NCI-H2171 (cell line): ENCODE measurements at regions not wholly inside any gene's neighbourhood (a gene's known extent, or its start where the extent isn't known, plus 50 kb on each side); places are given as distances from the start of the nearest gene placed in this dataset.
A peak's percentile ranks its signal among the peaks of the same experiment; 100 is the strongest.

Experiments used
- DNase-seq: peaks from one replicate; lab custom pipeline; 2025; lab: John Stamatoyannopoulos, UW

DNA sequence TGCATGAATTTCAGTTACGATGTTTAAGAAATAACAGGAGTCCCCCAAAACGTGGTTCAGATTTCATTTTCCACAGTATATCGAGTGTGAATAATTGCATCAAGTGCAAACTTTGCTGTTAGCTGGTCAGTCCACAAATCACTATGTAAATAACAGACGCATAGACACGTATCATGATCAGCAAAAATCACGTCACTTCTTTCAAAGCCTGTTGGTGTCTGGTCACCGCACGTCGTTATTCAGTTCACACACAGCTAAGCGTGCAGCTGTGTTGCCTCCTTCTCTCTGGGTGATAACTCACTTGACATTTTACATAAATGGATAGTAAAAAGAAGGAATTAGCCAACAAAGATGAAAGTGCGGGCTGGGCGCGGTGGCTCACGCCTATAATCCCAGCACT, 126.8 kb upstream of the MED13L start:
- DNase-seq = no peak

DNA sequence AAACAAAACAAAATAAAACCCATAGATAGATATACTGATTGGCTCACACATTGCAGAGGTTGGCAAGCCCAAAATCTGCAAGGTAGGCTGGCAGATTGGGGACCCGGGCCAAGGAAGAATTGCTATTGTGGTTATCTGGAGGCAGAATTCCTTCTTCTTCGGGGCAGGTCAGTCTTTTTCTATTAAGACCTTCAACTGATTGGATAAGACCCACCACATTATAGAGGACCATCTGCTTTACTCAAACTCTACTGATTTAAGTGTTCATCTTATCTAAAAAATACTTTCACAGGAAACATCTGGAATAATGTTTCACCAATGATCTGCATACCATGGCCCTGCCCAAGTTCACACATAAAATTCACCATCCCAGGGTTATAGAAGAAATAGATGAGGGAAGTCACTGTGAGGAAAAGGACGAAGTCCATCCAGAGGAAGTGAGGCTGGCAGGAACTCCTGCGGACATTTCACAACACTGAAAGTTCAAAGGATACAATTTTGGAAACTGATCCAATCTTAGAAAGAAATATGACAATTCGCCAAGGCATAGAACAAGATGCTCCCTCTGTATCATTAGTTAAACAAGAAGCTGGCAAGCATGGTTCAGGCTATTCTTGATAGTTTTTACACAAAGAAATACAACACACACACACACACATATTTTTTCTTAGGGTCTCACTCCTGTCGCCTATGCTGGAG, 127.6 kb upstream of the MED13L start:
- DNase-seq = no peak

DNA sequence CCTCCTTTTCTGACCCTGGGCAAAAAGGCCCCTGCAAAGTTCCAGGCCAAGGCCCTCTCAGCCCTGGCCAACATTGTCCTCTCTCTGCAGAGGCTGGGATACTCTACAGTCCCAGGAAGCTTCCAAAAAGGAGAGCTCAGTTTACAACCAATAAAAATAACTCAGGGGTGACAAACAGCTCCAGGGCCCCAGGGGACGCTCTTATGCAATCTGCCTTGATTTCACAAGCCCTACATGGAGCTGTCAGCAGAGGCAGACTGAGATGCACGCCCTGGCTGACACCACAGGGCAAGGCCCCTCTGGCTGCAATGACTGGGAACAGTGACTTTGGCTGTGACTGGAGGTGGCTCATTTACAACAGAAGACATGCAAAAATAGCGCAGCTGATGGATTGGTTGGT, 129.0 kb upstream of the MED13L start:
- DNase-seq = peak; percentile 81

DNA sequence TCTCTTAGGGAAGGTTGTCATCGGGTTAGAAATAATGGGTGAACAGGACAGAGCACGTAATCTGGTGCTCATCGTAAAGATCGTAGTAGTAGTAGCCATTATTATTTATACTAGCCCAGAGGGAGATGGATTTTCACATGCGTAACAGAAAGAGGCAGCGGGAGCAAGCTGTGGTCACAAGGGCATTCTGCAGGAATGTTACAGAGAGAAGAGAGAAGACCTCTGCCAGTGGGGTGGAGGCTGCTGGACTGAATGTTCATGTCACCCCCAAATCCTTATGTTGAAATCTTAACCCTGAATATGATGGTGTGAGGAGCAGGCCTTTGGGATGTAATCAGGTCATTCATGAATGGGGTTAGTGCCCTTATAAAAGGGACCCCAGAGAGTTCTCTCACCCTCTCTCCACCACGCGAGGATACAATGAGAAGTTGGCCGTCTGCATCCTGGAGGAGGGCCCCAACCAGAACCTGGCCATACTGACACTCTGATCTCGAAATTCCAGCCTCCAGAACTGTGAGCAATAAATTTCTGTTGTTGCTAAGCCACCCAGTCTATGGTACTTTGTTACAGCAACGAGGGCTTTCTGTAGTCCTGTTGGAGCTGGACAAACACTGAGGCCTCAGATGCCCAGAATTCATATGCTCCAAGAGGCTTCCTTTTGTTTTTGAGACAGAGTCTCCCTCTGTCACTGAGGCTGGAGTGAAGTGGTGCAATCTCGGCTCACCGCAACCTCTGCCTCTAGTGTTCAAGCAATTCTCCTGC, 131.2 kb upstream of the MED13L start:
- no peak for DNase-seq

DNA sequence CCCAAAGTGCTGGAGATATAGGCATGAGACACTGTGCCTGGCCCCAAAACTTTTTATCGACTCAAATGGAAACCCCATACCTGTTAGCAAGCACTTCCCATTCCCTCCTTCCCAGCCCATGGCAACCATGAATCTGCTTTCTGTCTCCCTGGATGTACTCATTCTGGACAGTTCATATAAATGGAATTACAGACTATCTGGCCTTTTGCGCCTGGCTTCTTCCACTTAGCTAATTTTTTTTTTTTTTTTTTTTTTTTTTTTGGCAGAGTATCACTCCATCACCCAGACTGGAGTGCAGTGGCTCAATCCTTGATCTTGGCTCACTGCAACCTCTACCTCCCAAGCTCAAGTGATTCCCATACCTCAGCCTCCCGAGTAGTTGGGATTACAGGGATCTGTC, 134.5 kb upstream of the MED13L start:
- DNase-seq = no peak

DNA sequence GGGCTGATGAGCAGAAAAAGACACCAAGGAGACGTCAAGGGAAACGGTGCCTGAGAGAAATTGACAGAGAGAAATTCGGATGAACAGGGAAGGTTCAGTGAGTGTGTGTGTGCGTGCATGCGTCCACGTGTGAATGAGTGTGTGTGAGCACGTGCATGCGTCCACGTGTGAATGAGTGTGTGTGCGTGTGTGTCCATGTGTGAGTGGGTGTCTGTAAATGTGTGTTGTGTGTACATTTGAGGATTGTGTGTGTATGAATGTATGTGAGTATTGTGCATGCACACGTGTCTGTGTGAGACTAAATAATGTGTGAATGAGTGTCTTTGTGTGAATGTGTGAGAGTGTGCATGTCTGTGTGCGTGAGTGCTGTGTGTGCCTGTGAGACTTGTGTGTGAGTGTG, 137.4 kb upstream of the MED13L start:
- no peak for DNase-seq

DNA sequence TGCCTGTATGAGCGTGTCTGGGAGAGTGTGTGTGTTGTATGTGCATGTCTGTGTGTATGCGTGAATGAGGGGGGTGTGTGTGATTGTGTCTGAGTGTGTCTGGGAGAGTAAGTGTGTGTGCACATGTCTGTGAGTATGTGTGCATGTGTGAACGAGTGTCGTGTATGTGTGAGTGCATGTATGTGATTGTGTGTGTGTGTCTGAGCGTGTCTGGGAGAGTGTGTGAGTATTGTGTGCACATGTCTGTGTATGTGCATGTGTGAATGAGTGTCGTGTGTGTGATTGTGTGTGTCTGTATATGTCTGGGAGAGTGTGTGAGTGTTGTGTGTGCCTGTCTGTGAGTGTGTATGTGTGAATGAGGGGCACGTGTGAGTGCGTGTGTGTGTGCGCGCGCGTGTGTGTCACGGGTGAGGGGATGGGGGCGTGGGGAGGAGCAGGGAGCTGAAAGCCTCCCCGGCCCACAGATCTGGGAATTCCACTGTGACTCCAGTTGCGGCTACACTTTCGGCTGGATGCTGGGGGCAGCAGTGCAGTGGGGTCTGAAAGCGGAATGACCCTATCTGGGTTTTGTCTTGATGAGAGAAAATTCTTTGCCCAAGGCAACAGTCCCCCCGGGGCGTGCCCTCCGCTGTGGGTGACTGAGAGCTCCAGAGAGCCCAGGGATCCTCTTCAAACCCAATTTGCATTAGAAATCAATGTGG, 138.1 kb upstream of the MED13L start:
- no peak for DNase-seq

DNA sequence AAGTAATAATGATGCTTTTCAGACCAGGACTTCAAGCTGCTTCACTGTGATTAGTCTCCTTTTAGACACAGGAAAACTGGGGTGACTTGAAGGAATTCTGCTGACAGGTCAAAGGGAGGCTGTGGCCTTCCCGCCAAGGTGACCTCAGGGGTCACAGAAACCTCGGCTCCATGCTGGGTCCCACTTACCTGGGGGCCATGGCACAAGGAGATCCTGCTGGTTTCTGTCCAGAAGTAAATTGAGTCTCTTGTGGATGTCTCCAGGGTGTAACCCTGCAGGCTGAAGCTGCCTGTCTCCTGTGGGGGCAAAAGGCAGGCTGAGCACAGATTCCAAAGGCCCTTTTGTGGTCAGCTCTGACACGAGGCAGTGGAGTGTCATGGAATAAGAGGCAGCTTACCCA, 138.7 kb upstream of the MED13L start:
- no peak for DNase-seq

DNA sequence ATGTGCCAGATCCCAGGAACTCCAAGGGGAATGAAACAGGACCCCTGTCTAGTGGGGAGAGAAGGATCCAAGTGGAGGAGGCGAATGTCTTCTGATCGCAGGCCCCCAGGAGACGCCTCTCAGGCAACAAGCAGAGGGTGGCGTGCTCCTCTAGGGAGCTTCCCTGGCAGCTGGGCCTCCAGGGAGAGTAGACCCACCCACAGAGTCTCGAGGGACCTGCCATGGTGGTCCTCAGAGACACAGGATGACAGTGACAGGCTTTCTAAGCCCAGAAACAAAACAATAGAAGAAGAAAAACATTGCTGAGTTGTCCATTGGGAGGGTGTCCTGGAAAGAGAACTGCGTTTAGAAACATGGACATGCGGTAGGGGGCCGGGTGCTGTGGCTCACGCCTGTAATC, 140.6 kb upstream of the MAP1LC3B2 start:
- no peak for DNase-seq

DNA sequence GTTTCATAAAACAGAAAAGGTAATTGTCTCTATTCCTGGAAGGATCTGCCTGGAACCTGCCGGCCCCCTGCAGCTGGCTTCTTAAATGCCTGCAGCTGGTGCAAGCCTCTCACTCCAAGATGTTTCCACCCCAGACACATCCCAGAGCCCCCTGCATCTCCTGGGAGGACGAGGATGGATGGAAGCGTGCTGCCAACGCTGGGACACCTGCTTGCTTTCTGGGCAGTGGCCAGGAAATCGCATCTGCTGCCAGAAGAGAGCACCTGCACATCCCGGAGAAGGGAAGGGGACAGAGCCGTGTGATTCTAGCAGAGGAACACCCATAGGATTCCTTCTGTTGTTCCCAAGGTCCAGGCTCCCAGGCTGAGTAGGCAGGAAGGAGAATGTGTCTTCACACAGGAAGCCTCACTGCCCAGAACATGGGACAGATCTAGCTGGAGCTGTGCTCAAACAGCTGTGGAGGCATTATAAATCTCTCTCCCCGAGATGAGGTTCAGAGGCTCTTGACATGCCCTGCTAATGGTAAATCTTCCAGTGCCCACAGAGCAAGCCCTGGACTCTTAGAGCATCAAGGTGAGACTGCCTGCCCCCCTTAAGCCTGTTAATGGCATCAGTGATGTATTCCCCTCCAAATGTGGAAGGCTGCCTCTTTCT, 138.8 kb upstream of the MAP1LC3B2 start:
- DNase-seq = peak; percentile 81

DNA sequence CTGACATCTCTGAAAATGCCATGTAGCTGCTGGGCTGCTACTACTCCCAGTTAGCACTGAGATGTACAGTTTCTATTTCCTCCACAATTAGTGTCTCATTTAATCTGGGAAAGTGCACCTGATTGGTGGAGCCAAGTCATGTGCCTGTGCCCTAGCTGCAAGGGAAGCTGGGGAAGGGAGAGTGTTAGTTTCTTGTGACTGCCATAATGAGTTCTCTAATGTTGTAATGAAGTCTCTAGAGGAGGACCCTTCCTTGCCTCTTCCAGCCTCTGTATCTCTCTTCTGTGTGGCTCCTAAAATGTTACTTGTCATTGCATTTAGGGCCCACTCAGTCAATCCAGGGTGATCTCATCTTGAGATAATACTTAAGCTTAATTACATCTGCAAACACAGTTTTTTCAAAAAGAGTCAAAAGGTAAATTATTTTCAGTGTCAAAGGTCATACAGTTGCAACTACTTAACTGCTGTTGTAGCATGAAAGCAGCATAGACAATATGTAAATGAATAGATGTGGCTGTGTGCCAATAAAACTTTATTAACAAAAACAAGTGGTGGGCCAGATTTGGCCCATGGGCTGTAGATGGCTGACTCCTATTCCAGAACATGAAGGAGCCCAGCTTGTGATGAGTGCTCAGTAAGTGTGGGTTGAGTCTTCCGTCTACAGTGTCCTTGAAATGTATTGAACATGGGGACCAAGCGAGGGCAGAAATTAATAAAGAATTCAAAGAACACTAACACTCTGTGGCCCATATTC, 137.2 kb upstream of the MAP1LC3B2 start:
- DNase-seq = no peak

DNA sequence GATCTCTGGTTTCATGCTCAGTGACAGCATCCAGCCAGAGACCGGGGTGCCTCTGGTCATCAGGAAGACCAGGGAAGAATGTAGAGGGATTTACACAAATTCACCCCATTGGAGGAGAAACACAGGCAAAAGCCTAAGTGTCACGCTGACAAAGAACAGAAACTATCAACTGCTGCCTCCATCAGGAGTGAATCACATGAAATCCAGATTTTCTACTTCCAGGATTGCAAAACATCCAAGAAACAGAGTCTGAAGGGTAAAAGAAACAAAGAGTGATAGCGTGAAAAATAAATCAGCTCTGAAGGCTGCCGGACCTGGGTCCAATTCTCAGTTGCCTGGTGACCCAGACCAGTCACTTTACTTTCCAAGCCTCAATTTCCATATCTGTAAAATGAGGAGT, 136.1 kb upstream of the MAP1LC3B2 start:
- DNase-seq = no peak

DNA sequence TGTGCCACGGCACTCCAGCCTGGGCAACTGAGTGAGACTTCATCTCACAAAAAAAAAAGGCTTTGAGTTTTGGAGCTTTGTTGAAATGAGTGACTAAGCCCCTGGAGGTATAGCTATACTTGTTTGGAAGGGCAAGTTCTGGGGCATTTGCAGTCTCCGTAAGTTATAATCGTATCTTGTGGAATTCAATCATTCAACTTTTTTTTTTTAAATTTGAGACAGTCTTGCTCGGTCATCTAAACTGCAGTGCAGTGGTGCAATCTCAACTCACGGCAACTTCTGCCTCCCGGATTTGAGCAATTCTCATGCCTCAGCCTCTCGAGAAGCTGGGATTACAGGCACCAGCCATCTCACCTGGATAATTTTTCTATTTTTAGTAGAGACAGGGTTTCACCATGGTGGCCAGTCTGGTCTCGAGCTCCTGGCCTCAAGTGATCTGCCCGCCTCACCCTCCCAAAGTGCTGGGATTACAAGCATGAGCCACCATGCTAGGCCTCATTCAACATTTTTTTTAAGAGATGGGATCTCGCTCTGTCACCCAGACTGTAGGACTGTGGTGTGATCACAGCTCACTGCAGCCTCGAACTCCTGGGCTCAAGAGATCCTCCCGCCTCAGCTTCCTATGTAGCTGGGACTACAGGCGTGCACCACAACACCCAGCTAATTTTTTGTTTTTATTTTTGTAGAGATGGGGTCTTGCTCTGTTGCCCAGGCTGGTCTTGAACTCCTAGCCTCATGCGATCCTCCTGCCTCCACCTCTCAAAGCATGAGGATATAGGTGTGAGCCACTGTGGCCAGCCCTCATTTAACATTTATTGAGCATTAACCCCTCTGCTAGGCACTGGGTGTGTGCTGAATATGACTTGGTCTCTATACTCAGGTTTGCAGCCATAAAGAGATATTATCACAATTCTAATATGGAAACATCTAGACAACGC, 133.7 kb upstream of the MAP1LC3B2 start:
- no peak for DNase-seq

DNA sequence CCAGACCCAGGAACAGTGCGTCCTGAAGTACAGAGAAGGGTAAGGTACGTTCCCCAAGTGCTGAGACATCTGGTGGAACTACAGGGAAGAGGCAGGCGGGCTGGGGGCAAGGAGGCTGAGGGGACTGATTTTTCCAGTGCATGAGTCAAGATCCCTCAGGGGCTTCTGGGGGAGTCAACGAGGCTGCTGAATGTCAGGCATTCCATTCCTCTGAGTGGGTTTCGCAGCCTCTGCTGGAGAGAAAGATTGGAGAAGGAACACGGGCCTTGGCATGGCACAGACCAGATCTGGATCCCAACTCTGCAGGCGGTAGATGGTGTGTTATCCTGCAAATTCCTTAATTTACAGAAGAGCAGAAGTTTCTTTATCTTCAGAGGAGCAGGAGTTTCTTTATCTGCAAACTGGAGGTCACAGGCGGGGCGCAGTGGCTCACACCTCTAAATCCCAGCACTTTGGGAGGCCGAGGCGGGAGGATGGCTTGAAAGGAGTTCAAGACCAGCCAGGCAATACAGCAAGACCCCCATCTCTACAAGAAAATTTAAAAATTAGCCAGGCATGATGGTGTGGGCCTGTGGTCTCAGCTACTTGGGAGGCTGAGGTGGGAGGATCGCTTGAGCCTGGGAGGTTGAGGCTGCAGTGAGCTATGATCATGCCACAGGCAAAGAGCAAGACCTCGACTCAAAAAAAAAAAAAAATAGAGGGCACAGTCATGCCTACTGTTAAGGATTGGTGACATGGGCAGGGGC, 132.6 kb upstream of the MAP1LC3B2 start:
- no peak for DNase-seq

DNA sequence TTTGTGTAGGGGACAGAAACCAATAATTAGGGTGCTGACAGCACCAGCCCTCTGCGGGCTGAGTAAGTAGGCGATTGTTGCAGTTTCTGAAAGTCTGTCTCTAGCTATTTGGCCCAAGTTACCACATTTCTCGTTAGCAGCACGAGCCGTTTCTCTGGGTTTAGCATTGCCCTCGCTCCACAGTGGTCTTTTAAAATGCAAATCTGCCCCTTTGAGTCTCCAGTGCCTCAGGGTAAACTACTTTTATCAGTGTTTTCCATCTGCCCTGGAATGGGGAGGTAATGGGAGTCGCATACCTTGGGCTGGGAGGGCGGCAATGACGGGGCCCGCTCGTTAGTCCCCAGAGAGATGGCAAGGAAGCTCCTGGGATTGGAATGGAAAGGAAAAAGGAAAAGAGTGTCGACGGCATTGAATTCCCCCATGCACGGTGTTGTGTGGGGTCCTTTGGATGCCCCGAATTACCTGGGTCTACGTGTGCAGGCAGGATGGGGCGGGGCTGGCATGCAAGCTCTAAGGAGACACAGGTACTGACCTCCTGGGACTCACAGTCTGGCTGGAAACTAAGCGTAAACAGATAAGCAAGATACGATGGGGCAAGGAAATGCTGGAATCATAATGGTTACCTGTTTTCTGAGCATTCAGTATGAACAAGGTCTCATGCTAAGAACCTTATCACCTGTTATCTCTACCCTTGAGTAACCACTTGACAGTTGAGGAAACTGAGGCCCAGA, 131.8 kb upstream of the MAP1LC3B2 start:
- no peak for DNase-seq

DNA sequence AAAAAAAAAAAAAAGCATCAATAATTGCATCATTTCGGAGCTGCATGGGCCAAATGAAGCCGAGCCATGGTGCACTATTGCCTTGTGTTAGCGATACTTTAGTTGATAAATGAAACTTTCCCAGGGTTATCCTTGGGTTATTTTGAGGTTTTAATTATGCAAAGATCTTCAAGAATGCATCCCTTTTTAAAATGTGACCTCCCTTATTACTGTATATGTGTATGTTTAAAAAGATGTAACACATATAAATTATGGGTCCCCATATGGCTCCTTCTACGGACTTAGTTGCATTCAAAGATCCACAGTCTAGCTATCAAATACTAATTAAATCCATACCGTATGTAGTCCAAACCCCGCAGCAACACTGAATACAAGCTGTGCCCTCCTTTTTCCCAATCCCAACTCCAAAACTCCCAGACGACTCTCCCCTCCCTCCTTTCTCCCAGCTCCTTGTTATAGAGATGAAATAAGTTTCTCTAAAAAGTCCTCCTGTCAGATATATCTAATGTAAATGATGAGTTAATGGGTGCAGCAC, 129.3 kb upstream of the MAP1LC3B2 start:
- DNase-seq = no peak

DNA sequence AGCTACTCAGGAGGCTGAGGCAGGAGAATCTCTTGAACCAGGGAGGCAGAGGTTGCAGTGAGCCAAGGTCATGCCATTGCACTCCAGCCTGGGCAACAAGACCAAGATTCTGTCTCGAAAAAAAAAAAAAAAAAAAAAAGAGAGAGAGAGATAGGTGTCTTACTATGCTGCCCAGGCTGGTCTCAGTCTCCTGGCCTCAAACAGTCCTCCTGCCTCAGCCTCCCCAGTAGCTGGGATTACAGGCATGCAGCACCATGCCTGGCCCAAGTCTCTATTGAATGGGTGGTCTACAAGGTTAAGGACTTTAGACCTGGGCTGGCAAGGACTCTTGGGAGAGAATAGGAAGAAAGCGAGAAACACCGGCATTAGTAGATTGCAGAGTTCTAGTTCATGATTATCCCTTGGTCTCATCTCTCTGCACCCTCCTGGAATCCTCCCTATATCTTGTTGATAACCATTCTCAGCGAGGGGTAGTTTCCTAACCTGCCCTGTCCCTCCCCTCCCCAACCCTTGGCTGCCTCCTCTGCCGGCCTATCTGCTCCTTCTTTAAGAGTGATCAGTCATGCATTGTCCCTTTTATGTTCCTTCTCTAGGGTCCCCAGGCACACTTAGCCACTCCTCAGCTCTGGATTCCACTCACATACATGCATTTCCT, 128.1 kb upstream of the MAP1LC3B2 start:
- DNase-seq = no peak

DNA sequence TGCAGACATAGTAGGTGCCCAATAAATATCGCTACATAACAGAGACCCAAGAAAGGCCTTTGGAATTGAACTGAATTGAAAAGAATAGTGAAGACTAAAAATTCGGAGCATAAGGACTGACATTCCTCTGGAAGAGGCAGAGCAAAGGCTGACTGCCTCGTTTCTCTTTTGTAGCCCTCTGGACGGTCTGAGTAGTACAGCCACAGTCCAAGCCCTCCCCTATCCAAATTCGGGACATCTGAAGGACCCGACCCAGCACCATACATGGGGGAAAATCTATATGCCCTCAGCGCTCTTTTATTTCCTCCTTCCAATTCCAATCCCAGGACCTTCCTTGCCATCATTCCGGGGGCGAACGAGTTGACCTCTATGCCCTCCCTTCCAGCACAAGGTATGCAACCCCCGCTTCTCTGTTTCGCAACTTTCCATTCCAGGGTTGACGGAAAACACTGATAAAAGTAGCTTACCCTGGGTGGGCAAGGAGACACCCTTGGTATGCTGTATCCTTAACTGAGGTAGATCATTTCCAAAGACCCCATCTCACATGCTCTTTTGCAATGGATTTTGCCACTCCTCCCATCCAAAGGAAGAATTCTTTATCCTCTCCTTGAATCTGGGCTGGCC, 127.4 kb upstream of the MAP1LC3B2 start:
- DNase-seq = no peak
